ENCODE measurements at regions not wholly inside any gene's neighbourhood (a gene's known extent, or its start where the extent isn't known, plus 50 kb on each side); places are given as distances from the start of the nearest gene placed in this dataset.

DNA sequence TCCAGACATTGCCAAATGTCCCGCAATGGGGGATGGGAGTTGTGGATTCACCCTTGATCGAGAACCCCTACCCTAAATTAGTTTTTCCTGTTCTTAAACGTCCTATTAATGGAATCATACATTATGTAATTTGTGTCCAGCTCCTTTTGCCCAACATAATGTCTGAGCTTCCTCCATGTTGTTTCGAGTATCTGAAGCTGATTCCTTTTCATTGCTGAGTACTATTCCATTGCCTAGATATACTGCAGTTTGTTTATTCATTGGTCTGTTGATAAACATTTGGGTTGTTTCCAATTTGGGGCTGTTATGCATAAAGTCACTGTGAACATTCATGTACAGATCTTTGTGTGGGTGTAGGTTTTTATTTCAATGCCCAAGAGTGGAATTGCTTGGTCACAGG lies 251.3 kb downstream of the BCOR start:
- no peak for TF ChIP-seq POLR2A (IDR thresholded peaks at IDR 0.05; ENCODE audit: low read depth, low read length)
- no peak for TF ChIP-seq POLR2AphosphoS5 (IDR thresholded peaks at IDR 0.05; ENCODE audit: low read depth, low read length)
- TF ChIP-seq TAF1 (IDR thresholded peaks at IDR 0.05; ENCODE audit: borderline replicate concordance, low read depth, low read length) = no peak

Data from GM12892 (cell line).